HT1080 (cell line): ENCODE measurements at regions not wholly inside any gene's neighbourhood (a gene's known extent, or its start where the extent isn't known, plus 50 kb on each side); places are given as distances from the start of the nearest gene placed in this dataset.
"Not testable (repeated sequence)": the region's sequence is repeated elsewhere in the genome, so short reads cannot be mapped to it uniquely, and the experiment has no call there.

ENCODE experiments used
- DNase-seq: peaks from one replicate; pipeline ENCODE4 v3.0.0-alpha.2; 2015; ENCODE audit warnings: low read depth

DNA sequence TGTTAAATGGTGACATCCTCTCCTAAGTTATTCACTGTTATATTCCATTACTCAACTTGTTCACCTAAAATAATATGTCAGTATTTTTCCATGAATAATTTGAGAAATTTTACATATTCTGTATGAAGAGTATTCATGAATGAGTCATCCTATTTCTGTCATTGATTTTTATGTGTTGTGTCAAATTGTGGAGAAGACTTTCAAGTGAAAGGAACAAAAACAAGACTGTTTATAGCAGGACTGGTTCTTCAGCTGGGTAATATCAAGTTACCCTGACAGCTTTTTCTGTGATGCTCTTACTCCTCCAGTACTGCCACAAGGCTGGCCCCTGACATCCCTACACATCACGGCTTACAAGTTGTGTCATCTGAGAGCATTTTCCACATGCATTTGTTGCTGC lies 847.7 kb downstream of the NCAM2 start:
- DNase-seq: no peak

DNA sequence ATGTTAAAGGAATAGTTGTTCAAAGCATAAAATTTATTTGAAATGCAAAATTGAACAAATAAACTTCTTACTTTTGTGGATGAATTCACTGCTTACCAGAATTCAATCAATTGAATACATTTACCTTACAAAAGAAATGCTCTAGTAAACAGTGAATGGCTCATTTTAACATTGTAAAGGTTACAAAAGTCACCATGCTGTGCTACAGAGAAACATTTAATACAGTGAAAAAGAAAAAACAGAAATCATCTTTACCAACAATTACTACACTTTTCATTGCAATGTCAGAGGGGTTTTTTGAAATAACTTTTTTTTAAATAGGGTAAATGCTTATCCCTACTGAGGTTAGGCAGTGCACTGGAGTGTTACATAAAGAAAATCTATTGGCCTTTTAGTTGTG lies 853.0 kb downstream of the NCAM2 start:
- no peak for DNase-seq

DNA sequence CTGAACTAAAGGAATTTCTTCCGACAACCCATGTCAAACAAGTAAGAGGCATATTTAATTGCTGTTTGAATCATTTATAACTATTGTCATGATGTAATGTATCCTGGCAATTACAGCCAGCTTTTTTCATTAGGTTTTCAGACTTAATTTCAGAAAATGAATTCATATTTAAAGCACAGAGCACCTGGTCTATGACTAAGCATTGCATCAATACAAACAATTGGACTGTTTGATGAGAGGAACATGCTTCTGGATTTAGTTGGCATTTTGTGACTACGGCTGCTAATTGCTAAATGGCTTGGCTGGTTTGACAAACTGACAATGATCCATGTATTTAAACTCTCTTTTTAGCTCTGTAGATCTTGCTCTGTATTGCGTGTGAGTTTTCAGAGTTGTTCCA lies 853.4 kb downstream of the NCAM2 start:
- DNase-seq: peak; percentile 4

GRCh38 chr21:21858502-21859334 lies 860.5 kb downstream of the NCAM2 start:
- DNase-seq: no peak

DNA sequence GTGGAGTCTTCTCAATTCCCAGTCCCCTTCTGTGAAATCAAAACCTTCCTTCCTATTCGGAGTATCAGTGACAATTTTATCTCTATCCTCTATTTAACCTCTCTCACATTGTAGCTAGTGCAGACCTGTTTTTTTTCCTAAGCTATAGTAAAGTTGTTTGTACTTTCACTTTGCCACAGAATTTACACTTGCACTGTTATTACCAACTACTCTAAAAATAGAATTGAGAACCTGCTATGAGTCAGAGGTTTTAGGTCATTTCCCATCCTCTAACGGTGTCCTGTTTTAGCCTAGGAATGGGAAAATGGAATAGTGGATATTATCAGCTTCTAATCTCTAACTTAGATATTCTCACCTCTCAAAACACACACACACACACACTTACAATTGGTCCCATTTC lies 862.7 kb downstream of the NCAM2 start:
- DNase-seq: peak; percentile 72

DNA sequence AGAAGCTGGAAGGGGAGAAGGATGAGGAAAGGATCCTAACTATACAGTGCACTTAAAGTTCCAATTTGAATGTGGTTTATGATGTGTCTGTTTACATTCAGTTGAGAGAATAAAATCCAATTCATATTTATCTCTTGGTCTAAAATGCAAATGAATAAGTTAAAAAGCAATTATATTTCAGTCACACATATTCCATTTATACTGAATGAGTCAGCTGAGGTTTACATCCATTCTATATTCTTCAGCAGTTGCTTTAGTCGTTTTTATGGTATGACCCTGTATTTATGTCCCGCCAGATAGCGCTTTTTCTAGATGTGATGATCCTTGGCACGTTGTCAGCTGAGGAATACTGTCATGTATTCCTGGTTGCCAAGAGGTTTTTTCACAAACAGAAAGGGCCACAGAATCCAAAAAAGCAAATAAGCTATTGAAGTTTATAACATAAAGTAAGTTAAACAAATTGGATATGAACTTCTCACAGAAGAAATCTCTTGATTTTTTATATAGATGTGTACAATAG lies 866.2 kb downstream of the NCAM2 start:
- no peak for DNase-seq

- peak; percentile 8 for DNase-seq
Measured at GRCh38 chr21:21897275-21897883, 899.2 kb downstream of the NCAM2 start.

- no peak for DNase-seq
Measured at GRCh38 chr21:21898801-21899200, 900.6 kb downstream of the NCAM2 start.

GRCh38 chr21:21902416-21902815 lies 904.2 kb downstream of the NCAM2 start:
- not testable (repeated sequence) for DNase-seq

DNA sequence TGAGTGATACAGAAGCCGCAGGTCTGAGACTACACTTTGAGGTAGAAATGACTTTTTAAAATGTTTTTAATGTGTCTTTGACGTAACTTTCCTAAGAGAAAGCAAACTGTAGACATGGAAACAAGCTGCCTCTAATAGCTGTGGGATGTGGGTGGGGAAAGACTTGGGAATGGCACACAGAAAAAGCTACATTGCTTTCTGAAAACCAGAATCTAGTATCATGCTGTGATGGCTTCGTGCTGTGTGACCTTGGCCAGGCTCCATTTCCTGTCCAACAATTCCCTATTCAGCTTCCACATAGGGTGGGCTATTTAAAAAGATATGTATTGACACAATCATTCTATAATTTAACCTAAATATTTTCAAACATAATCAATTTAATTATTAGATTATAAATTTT lies 909.1 kb downstream of the NCAM2 start:
- peak; percentile 2 for DNase-seq

- DNase-seq: no peak
Measured at GRCh38 chr21:21915816-21916215, 917.6 kb downstream of the NCAM2 start.

- DNase-seq: peak; percentile 23
Measured at GRCh38 chr21:21921410-21922232, 923.4 kb downstream of the NCAM2 start.

- DNase-seq: no peak
Measured at GRCh38 chr21:21929226-21929625, 931.0 kb downstream of the NCAM2 start.

GRCh38 chr21:21929789-21930188 lies 931.6 kb downstream of the NCAM2 start:
- DNase-seq: no peak

DNA sequence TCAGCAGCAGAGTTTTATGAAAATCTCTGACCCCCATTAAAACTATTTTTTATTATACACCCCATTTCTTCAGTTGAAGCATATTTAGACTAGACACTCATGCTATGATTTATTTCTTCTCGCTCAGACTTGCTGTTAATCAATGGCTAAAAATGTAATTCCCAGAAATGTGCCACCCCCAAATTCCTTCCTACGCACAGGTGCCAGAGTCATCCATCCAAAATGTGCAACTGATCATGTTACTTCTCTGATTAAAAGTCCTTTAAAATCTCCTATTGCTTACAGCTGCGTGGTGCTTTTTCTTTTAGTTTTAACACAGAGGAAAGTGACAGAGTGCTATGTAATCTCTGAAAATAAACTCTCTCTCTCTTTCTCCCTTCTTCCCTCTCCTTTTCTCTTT lies 954.4 kb downstream of the NCAM2 start:
- DNase-seq: no peak

DNA sequence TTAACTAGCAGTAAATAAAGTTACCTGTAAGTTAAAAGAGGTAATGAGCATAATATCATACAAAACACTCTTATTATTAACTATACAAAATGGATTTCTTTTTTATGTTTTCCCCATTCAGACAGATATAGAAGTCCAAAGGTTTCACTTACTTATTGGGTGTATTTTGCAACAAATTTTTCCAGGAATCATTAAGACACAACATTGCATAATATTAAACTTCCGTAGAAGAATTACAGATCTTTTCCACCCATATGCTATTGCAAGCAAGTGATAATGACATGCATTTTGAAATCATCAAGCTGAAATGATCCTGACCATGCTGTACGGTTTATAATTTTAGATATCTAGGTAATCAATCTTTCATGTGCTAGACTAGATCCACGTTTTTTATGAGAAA lies 957.0 kb downstream of the NCAM2 start:
- DNase-seq: no peak

DNA sequence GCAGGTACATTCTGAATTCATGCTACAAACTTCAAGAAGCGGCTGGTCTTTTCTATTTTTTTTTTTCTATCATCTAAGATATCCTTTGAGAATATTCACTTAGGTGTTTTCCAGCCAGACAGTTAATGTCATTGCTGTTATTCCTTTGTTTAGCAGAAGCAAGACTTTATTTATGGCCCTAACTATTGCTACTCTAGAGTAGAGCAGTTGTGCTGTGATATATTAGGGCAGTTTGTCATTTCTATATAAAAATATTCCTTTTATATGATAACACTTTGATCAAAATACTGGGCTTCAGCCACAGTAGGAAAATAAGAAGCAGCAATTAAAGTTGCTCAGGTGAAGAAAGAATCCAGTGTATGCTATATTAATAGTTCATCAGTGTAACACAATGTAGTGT lies 959.3 kb downstream of the NCAM2 start:
- DNase-seq: no peak

DNA sequence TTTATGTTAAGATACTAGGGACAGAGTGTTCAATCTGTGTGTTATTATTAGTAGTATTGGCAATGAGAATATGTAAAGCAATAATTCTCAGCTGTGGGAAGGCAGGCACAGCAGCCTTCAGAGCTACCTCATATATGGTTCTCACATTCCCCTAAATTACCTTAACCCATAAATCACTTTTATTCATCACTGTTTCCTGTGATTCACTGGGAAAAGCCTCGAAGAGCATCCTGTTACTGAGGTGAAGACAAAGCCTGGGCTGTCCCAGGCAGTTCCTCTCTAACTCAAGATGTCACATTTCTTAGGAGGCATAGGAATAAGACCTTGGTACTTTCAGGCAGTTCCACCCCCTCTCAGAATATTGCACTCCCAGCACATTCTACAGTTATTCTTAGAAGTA lies 965.7 kb downstream of the NCAM2 start:
- peak; percentile 93 for DNase-seq

DNA sequence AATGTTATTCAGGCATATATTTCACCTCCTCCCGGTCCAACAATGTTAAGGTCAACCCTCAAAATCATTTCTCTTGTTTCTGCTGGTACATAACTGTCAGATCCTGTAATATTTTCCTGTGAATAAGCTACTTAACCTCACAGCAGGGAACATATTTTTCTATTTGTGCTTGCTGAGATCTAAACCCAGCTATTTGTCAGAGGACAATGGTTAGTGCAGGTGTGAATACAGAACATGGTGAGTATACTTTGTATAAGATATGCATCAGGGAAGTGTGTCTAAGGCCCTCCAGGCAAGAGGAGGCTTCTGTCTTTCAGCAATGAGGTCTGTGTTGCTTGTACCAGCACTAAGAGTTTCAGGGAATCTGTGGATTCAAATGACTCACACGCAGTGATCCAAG lies 970.6 kb downstream of the NCAM2 start:
- peak; percentile 28 for DNase-seq

DNA sequence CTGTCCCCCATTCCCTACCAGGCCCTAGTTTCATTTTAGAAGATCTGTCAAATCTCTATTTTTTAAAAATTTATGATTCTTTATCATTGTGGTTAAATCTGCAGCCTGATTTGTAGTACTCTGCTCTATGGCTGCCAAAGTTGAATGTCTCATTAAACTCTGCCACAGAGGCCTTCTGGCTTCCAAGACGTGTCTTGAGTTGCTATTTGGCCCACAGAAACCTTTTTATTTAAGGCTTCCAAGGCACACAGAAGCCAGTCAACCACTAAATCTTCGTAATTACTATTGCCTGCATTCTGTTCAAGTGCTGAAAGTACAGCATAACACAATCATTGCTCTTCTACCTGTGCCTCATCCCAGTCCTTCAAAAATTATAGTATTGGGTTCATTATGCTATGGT lies 971.0 kb downstream of the NCAM2 start:
- no peak for DNase-seq

- DNase-seq: no peak
Measured at GRCh38 chr21:21971384-21971783, 973.2 kb downstream of the NCAM2 start.

DNA sequence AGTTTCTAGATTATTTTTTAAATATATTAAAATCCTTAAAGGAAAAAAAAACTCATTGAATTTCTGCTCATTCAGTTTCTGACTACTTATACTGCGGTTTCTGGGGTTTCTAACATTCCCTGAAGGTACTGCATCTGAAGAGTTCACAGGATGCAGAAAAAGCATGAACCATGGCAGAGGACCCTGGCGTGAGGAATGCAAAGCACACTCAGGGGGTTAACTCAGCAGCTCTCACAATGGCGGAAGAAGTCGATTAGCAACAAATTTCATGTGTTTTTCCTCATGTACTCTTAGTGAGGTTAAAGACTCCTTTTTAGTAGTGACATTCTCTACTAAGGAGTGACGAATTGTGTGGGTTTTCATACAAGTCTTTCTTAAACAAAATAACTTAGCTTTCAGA lies 975.6 kb downstream of the NCAM2 start:
- DNase-seq: peak; percentile 15
